ENCODE measurements at regions not wholly inside any gene's neighbourhood (a gene's known extent, or its start where the extent isn't known, plus 50 kb on each side); places are given as distances from the start of the nearest gene placed in this dataset.

DNA sequence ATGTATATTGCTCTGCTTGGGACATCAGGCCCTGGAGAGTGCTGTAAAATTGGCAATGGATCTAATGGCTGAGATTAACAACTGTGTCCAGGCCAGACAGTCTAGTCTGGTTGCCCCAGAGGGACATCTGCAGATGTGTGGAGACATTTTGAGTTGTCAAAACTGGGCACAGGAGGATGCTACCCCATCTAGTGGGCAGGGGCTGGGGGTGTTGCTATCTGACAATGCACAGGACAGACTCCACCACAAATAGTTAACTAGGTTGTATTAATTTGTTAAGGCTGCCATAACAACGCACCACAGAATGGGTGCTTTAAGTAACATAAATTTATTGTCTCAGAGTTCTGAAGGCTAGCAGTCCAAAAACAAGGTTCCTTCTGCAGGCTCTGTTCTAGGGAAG, 302.5 kb upstream of the AMIGO2 start:
- TF ChIP-seq FOXK2 (IDR thresholded peaks at IDR 0.05) (no peak), ZNF384 (IDR thresholded peaks at IDR 0.05) (no peak), ARNT (IDR thresholded peaks at IDR 0.05) (no peak), NFRKB (IDR thresholded peaks at IDR 0.05) (no peak), ELF4 (IDR thresholded peaks at IDR 0.05) (no peak), FOXM1 (IDR thresholded peaks at IDR 0.05; ENCODE audit: borderline replicate concordance) (no peak), BHLHE40 (IDR thresholded peaks at IDR 0.05; ENCODE audit: borderline replicate concordance) (no peak), L3MBTL2 (conservative IDR thresholded peaks at IDR 0.05) (no peak), FOXA1 (IDR thresholded peaks at IDR 0.05) (no peak), SP1 (IDR thresholded peaks at IDR 0.05) (no peak), CTBP1 (IDR thresholded peaks at IDR 0.05; ENCODE audit: borderline replicate concordance) (no peak)
- DNase-seq (ENCODE audit: extremely low spot score), result no peak
- POLR2A ChIA-PET, result no interaction called here
- CTCF ChIA-PET, result no interaction called here

DNA sequence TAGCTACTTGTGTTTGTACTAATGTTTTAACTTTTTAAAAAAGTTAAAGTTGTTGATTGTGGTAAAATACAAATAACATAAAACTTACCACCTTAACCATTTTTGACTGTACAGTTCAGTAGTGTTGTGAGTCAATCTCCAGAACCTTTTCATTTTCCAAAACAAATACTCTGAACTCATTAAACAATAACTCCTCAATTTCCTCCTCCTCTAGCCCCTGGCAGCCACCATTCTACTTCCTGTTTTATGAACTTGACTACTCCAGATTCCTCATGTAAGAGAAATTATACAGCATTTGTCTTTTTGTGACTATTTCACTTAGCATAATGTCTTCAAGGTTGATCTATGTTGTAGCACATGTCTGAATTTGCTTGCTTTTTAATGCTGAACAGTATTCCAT, 299.1 kb upstream of the AMIGO2 start:
- no peak for DNase-seq (ENCODE audit: extremely low spot score)
- ChIA-PET CTCF (no interaction called here), POLR2A (no interaction called here)
- TF ChIP-seq BHLHE40 (IDR thresholded peaks at IDR 0.05; ENCODE audit: borderline replicate concordance), result no peak
- no peak for TF ChIP-seq FOXM1 (IDR thresholded peaks at IDR 0.05; ENCODE audit: borderline replicate concordance)
- TF ChIP-seq FOXK2 (IDR thresholded peaks at IDR 0.05), result no peak
- no peak for TF ChIP-seq HDGF (IDR thresholded peaks at IDR 0.05; ENCODE audit: borderline replicate concordance)
- no peak for TF ChIP-seq CTBP1 (IDR thresholded peaks at IDR 0.05; ENCODE audit: borderline replicate concordance)
- TF ChIP-seq L3MBTL2 (conservative IDR thresholded peaks at IDR 0.05), result no peak
- TF ChIP-seq SP1 (IDR thresholded peaks at IDR 0.05), result no peak
- TF ChIP-seq, protein P1, sequence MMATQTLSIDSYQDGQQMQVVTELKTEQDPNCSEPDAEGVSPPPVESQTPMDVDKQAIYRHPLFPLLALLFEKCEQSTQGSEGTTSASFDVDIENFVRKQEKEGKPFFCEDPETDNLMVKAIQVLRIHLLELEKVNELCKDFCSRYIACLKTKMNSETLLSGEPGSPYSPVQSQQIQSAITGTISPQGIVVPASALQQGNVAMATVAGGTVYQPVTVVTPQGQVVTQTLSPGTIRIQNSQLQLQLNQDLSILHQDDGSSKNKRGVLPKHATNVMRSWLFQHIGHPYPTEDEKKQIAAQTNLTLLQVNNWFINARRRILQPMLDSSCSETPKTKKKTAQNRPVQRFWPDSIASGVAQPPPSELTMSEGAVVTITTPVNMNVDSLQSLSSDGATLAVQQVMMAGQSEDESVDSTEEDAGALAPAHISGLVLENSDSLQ (IDR thresholded peaks at IDR 0.05), result no peak
- TF ChIP-seq ELF4 (IDR thresholded peaks at IDR 0.05), result no peak
- TF ChIP-seq LEF1 (IDR thresholded peaks at IDR 0.05; ENCODE audit: borderline replicate concordance), result no peak
- TF ChIP-seq SUZ12 (IDR thresholded peaks at IDR 0.05), result no peak

- POLR2A ChIA-PET, result no interaction called here
Measured at GRCh38 chr12:47378222-47378582, 298.4 kb upstream of the AMIGO2 start.

DNA sequence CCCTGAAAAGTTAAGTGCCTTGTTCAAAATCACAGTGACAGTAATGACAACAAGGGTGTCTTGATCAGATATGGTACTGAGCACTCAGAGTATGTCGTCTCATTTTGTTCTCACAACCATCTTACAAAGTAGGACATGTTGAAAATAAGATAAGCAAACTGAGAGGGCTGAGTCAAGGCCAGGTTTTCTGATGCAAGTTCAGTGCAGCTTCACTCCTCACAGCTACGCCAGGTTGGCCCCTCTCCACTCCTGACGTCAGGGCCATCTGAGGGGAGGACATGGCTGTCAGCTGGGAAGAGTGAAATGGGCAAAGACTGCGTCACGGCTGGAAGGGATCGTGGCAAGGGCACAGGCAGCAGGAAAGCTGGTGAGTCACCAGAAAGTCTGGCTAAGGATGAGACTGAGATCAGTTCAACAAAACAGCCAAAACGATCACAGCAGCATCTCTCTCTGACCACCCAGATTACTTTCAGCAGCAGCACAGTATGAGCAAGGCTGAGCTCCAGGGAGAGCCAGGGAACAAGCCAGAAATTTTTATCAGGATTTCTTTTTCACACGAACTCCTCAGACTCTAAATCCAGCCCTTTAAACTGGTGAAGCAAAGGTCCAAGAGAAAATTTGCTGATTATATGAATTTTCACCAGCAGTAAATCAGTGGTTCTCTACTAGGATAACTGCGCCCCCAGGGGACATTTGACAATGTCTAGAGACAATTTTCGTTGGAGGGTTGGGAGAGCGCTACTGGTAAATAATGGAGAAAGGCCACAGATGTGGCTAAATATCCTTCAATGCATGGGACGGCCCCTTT, 297.9 kb upstream of the AMIGO2 start:
- no peak for TF ChIP-seq TARDBP (IDR thresholded peaks at IDR 0.05)
- no peak for TF ChIP-seq FOXM1 (IDR thresholded peaks at IDR 0.05; ENCODE audit: borderline replicate concordance)
- no peak for TF ChIP-seq SP1 (IDR thresholded peaks at IDR 0.05)
- no peak for TF ChIP-seq LEF1 (IDR thresholded peaks at IDR 0.05; ENCODE audit: borderline replicate concordance)
- no peak for TF ChIP-seq ZNF384 (IDR thresholded peaks at IDR 0.05)
- no peak for TF ChIP-seq BHLHE40 (IDR thresholded peaks at IDR 0.05; ENCODE audit: borderline replicate concordance)
- no peak for TF ChIP-seq NFRKB (IDR thresholded peaks at IDR 0.05)
- ChIA-PET CTCF (no interaction called here), POLR2A (no interaction called here)
- DNase-seq (ENCODE audit: extremely low spot score), result no peak

More at GRCh38 chr12:47378222-47378582, 298.4 kb upstream of the AMIGO2 start:
- CTCF ChIA-PET, result no interaction called here
- DNase-seq (ENCODE audit: extremely low spot score), result no peak
- TF ChIP-seq NFRKB (IDR thresholded peaks at IDR 0.05) (no peak), L3MBTL2 (conservative IDR thresholded peaks at IDR 0.05) (no peak), SP1 (IDR thresholded peaks at IDR 0.05) (no peak), FOXA1 (IDR thresholded peaks at IDR 0.05) (no peak)
- TF ChIP-seq, protein P1 (IDR thresholded peaks at IDR 0.05), result no peak

DNA sequence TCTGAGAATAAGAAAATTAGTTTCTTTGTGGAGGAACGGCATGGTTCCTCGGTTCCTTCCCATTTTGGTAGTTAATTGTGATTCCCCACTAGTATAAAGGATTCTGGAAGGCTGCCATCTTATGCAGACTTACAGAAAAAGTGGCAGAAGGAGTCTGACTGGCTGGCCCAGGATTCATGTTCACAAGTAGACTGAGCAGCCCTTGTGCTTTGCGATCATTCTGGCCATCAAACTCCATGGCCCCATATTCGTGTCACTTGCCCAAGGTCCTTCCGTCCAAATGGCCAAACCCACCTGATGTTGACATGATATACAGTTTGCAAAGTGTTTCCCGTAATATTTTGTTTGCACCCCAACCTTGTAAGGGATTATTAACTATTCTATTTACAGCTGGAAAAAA, 297.2 kb upstream of the AMIGO2 start:
- TF ChIP-seq FOXA1 (IDR thresholded peaks at IDR 0.05) (no peak), ELF4 (IDR thresholded peaks at IDR 0.05) (no peak), L3MBTL2 (conservative IDR thresholded peaks at IDR 0.05) (no peak), TARDBP (IDR thresholded peaks at IDR 0.05) (no peak), CTBP1 (IDR thresholded peaks at IDR 0.05; ENCODE audit: borderline replicate concordance) (no peak), NFRKB (IDR thresholded peaks at IDR 0.05) (no peak), FOXK2 (IDR thresholded peaks at IDR 0.05) (no peak), BHLHE40 (IDR thresholded peaks at IDR 0.05; ENCODE audit: borderline replicate concordance) (no peak), SUZ12 (IDR thresholded peaks at IDR 0.05) (no peak), ARNT (IDR thresholded peaks at IDR 0.05) (no peak), FOXM1 (IDR thresholded peaks at IDR 0.05; ENCODE audit: borderline replicate concordance) (no peak), ZNF384 (IDR thresholded peaks at IDR 0.05) (no peak), SP1 (IDR thresholded peaks at IDR 0.05) (no peak), HDGF (IDR thresholded peaks at IDR 0.05; ENCODE audit: borderline replicate concordance) (no peak)
- TF ChIP-seq, protein P1 (IDR thresholded peaks at IDR 0.05), result no peak
- POLR2A ChIA-PET, result no interaction called here
- CTCF ChIA-PET, result no interaction called here
- DNase-seq (ENCODE audit: extremely low spot score), result no peak

DNA sequence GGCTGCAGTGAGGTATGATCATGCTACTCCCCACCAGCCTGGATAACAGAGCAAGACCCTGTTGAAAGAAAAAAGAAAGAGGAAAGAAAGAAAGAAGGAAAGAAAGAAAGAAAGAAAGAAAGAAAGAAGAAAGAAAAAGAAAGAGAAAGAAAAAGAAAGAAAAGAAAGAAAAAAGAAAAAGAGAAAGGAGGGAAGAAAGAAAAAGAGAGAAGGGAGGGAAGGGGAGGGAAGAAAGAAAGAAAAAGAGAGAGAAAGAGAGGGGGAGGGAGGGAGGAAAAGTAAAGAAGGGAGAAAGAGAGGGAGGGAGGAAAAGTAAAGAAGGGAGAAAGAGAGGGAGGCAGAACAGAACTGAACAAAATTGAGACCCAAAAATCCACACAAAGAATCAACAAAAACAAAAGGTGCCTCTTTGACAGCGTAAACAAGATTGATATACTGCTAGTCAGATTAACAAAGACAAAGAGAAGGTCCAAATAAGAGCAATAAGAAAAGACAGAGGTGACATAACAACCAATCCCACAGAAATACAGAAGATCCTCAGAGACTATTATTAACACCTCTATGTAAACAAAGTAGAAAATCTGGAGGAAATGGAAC, 293.9 kb upstream of the AMIGO2 start:
- DNase-seq (ENCODE audit: extremely low spot score), result no peak
- POLR2A ChIA-PET, result no interaction called here
- CTCF ChIA-PET, result no interaction called here
- TF ChIP-seq L3MBTL2 (conservative IDR thresholded peaks at IDR 0.05), result no peak
- TF ChIP-seq SP1 (IDR thresholded peaks at IDR 0.05), result no peak
- no peak for TF ChIP-seq FOXA1 (IDR thresholded peaks at IDR 0.05)
- no peak for TF ChIP-seq FOXK2 (IDR thresholded peaks at IDR 0.05)
- no peak for TF ChIP-seq FOXM1 (IDR thresholded peaks at IDR 0.05; ENCODE audit: borderline replicate concordance)
- no peak for TF ChIP-seq SUZ12 (IDR thresholded peaks at IDR 0.05)
- TF ChIP-seq, protein P1 (IDR thresholded peaks at IDR 0.05), result no peak
- TF ChIP-seq ZNF384 (IDR thresholded peaks at IDR 0.05), result no peak
- no peak for TF ChIP-seq HDGF (IDR thresholded peaks at IDR 0.05; ENCODE audit: borderline replicate concordance)

Measured in HEK293T (cell line).